ENCODE measurements at regions not wholly inside any gene's neighbourhood (a gene's known extent, or its start where the extent isn't known, plus 50 kb on each side); places are given as distances from the start of the nearest gene placed in this dataset.
A peak's percentile ranks its signal among the peaks of the same experiment; 100 is the strongest.

DNA sequence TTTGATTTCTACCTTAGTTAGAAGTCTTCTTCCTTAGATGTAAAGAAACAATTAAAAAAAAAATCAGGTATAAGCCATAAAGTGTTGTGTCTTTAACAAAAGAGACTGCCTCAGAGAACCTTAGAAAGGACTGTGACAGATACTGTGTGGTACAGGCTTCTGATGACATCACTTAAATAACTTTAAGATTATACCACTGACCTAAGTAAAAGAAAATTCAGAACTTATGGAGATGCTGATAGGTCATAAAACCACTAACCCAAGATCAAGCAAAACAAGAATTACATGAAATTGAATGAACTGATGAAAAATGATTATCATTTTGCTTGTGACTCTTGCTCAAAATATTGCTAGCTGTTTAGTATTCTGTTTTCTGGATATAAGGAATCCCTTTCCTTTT is 220.8 kb downstream of the NRIP1 start:
- no peak for DNase-seq (ENCODE audit: low read depth)
- no peak overlapping the region for H3K4me3 ChIP-seq (ENCODE audit: control insufficient read depth, low read depth, low read length)
- TF ChIP-seq CTCF (conservative IDR thresholded peaks at IDR 0.05; ENCODE audit: control insufficient read depth, insufficient read depth, low read depth, low read length) = no peak

GRCh38 chr21:14842601-14843000 is 222.2 kb downstream of the NRIP1 start:
- no peak for DNase-seq (ENCODE audit: low read depth)
- no peak overlapping the region for H3K4me3 ChIP-seq (ENCODE audit: control insufficient read depth, low read depth, low read length)
- no peak for TF ChIP-seq CTCF (conservative IDR thresholded peaks at IDR 0.05; ENCODE audit: control insufficient read depth, insufficient read depth, low read depth, low read length)

GRCh38 chr21:14841511-14842472 is 223.0 kb downstream of the NRIP1 start:
- no peak for DNase-seq (ENCODE audit: low read depth)
- TF ChIP-seq CTCF (conservative IDR thresholded peaks at IDR 0.05; ENCODE audit: control insufficient read depth, insufficient read depth, low read depth, low read length) = no peak
- no peak overlapping the region for H3K4me3 ChIP-seq (ENCODE audit: control insufficient read depth, low read depth, low read length)

DNA sequence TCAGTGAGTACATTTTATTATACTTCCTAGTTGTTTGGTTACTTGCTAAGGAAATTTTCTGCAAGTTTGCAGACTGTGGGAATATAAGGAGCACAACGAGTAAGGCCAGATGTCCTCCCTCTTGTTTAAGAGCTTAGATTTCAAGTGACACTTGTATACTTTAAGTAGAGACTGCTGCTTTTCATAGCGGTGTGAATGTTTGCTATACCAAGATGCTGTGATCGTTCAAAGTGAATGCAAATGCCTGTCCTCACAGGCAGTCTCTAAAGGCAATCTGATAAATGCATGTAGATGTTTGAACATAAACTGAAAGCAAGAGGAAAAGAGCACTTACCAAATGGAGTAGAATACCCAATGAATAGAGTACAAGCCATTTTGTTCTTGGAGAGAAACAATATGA is 226.4 kb downstream of the NRIP1 start:
- DNase-seq (ENCODE audit: low read depth) = no peak
- H3K4me3 ChIP-seq (ENCODE audit: control insufficient read depth, low read depth, low read length) = no peak overlapping the region
- TF ChIP-seq CTCF (conservative IDR thresholded peaks at IDR 0.05; ENCODE audit: control insufficient read depth, insufficient read depth, low read depth, low read length) = no peak

GRCh38 chr21:14836950-14837349 is 227.8 kb downstream of the NRIP1 start:
- peak; percentile 46 for DNase-seq (ENCODE audit: low read depth)
- H3K4me3 ChIP-seq (ENCODE audit: control insufficient read depth, low read depth, low read length) = no peak overlapping the region
- TF ChIP-seq CTCF (conservative IDR thresholded peaks at IDR 0.05; ENCODE audit: control insufficient read depth, insufficient read depth, low read depth, low read length) = no peak

DNA sequence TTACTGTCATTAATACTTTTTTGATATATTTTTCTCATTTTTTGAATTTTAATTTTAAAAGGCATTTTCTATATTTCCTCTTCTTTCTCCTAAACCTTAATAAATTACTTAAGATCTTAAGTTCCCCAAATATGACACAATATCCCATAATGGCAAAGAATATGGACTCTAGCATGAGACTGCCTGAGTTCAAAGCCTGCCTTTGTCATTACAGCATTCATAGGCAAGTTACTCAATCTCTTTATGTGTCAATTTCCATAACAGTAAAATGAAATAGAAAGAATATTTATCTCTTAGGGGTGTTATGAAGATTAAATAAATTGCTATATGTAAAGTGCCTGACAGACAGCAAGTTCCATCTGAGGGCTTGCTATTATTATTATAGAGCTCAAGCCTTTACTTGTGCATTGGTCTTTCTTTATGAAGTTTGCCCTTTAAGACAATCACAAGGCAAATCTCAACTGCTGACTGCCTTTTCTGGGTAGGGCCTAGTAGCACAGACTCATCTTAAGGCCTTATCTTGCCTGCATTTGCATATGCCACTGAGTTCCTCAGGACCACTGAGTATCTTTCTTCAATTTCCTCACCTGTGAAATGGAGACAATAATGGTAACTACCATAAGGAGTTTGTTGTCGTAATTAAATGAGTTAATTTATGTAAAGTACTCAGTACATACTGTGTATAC is 231.0 kb downstream of the NRIP1 start:
- H3K4me3 ChIP-seq (ENCODE audit: control insufficient read depth, low read depth, low read length) = no peak overlapping the region
- TF ChIP-seq CTCF (conservative IDR thresholded peaks at IDR 0.05; ENCODE audit: control insufficient read depth, insufficient read depth, low read depth, low read length) = no peak
- no peak for DNase-seq (ENCODE audit: low read depth)

Measured in fibroblast of mammary gland (primary cell).